H1 (cell line): ENCODE measurements at regions not wholly inside any gene's neighbourhood (a gene's known extent, or its start where the extent isn't known, plus 50 kb on each side); places are given as distances from the start of the nearest gene placed in this dataset.

ENCODE experiments used
- CTCF ChIA-PET: fragments of 300-600 bp; sonication (Branson Sonifier 250); formaldehyde crosslinking; loops from one replicate; lab custom pipeline; 2021; ENCODE audit not compliant: partially characterized antibody; lab: Charles Lee
- POLR2A ChIA-PET: fragments of 300-600 bp; sonication (Branson Sonifier 250); formaldehyde crosslinking; loops from one replicate; lab custom pipeline; 2021; ENCODE audit warnings: inconsistent platforms; ENCODE audit not compliant: partially characterized antibody; lab: Charles Lee
- DNase-seq, 2 experiments: peaks; one replicate each; pipeline versions ENCODE4 v3.0.0 to v3.0.0-alpha.2; 2010 to 2022; ENCODE audit warnings: low spot score in 2 of 2, low read depth in 1 of 2, mixed read lengths in 1 of 2
- FAIRE-seq: peaks from 2 replicates; lab custom pipeline; 2011; peaks lifted over from hg19 to GRCh38; lab: Jason Lieb, UNC
- H2AFZ ChIP-seq: 2 replicates; pipeline ENCODE4 v1.8.1; 2012; ENCODE audit warnings: low read length, inconsistent platforms
- H2AK5ac ChIP-seq: 2 replicates; pipeline ENCODE4 v1.6.1; 2013; ENCODE audit warnings: low read depth, low read length
- H2BK120ac ChIP-seq: replicated peaks from 2 replicates; pipeline ENCODE3; 2013; ENCODE audit warnings: low read depth, low read length, inconsistent platforms
- H2BK12ac ChIP-seq: 2 replicates; pipeline ENCODE4 v1.6.1; 2013; ENCODE audit warnings: low read depth, low read length
- H2BK15ac ChIP-seq: 2 replicates; pipeline ENCODE4 v1.6.1; 2013; ENCODE audit warnings: low read length
- H2BK20ac ChIP-seq: 2 replicates; pipeline ENCODE4 v1.6.1; 2013; ENCODE audit warnings: low read length
- H2BK5ac ChIP-seq: 2 replicates; pipeline ENCODE4 v1.6.1; 2013; ENCODE audit warnings: low read depth, low read length
- H3K14ac ChIP-seq: 2 replicates; pipeline ENCODE4 v1.6.1; 2013; ENCODE audit warnings: inconsistent platforms; ENCODE audit not compliant: insufficient read length
- H3K18ac ChIP-seq: 2 replicates; pipeline ENCODE4 v1.6.1; 2013; ENCODE audit warnings: low read length; ENCODE audit errors: extremely low read depth
- H3K23ac ChIP-seq: 2 replicates; pipeline ENCODE4 v1.6.1; 2013; ENCODE audit warnings: inconsistent platforms; ENCODE audit not compliant: insufficient read length
- H3K23me2 ChIP-seq: 2 replicates; pipeline ENCODE4 v1.6.1; 2013; ENCODE audit warnings: low read depth, low read length
- H3K27ac ChIP-seq: 2 replicates; pipeline ENCODE4 v1.6.1; 2011; ENCODE audit warnings: low read depth, low read length, inconsistent platforms
- H3K27me3 ChIP-seq, 4 experiments: replicated peaks in 1 of 4; 1 replicate in 1 of 4; 2 replicates in 3 of 4; pipeline versions ENCODE4 v1.6.1 to v1.8.1; 2011 to 2013; ENCODE audit warnings: low read length in 3 of 4, mild to moderate bottlenecking in 3 of 4, inconsistent platforms in 2 of 4, mixed read lengths in 2 of 4, moderate library complexity in 1 of 4; ENCODE audit not compliant: control insufficient read depth in 3 of 4, insufficient read depth in 3 of 4; ENCODE audit errors: extremely low read depth in 1 of 4
- H3K36me3 ChIP-seq, 4 experiments: 2 replicates each; pipeline versions ENCODE4 v1.6.1 to v1.8.1; 2011 to 2013; ENCODE audit warnings: mild to moderate bottlenecking in 4 of 4, low read length in 3 of 4, moderate library complexity in 2 of 4, control low read depth in 1 of 4, inconsistent platforms in 1 of 4; ENCODE audit not compliant: insufficient read depth in 4 of 4, control insufficient read depth in 2 of 4
- H3K4ac ChIP-seq: replicated peaks from 2 replicates; pipeline ENCODE3; 2013; ENCODE audit warnings: low read length, low read depth, mixed read lengths, inconsistent platforms; ENCODE audit not compliant: insufficient read length
- H3K4me1 ChIP-seq, 4 experiments: replicated peaks in 1 of 4; 1 replicate in 1 of 4; 2 replicates in 3 of 4; pipeline versions ENCODE4 v1.6.1 to v1.8.1; 2011 to 2013; ENCODE audit warnings: low read length in 3 of 4, inconsistent platforms in 2 of 4, mixed read lengths in 1 of 4; ENCODE audit not compliant: insufficient read depth in 4 of 4, control insufficient read depth in 3 of 4
- H3K4me2 ChIP-seq, 2 experiments: 2 replicates each; pipeline versions ENCODE4 v1.6.1 to v1.8.1; 2011 to 2013; ENCODE audit warnings: low read depth in 2 of 2, low read length in 2 of 2, control low read depth in 1 of 2, inconsistent platforms in 1 of 2, mild to moderate bottlenecking in 1 of 2; ENCODE audit not compliant: insufficient read depth in 1 of 2
- H3K4me3 ChIP-seq, 4 experiments: fragments of 200-600, 300-600 bp in 1 of 4; sonication (generic), shearing (Covaris generic), sonication (Bioruptor Twin) in 1 of 4; 2 replicates each; pipeline versions ENCODE4 v1.5.1 to v1.8.1; 2011 to 2016; ENCODE audit warnings: low read length in 4 of 4, low read depth in 3 of 4, control low read depth in 2 of 4, inconsistent platforms in 2 of 4, mild to moderate bottlenecking in 2 of 4, mixed read lengths in 1 of 4, moderate library complexity in 1 of 4; ENCODE audit not compliant: insufficient read depth in 2 of 4; ENCODE audit errors: extremely low read depth in 1 of 4
- H3K56ac ChIP-seq: replicated peaks from 2 replicates; pipeline ENCODE3; 2013; ENCODE audit warnings: low read depth, mild to moderate bottlenecking, mixed read lengths, low read length, inconsistent platforms; ENCODE audit not compliant: insufficient read length
- H3K79me1 ChIP-seq: 2 replicates; pipeline ENCODE4 v1.6.1; 2013; ENCODE audit warnings: low read depth, low read length, control low read depth
- H3K79me2 ChIP-seq, 2 experiments: 2 replicates each; pipeline versions ENCODE4 v1.6.1 to v1.8.1; 2012 to 2013; ENCODE audit warnings: low read length in 2 of 2, mild to moderate bottlenecking in 2 of 2, inconsistent platforms in 1 of 2; ENCODE audit not compliant: insufficient read depth in 2 of 2, control insufficient read depth in 1 of 2
- H3K9ac ChIP-seq, 4 experiments: replicated peaks in 1 of 4; 1 replicate in 1 of 4; 2 replicates in 3 of 4; pipeline versions ENCODE4 v1.6.1 to v1.8.1; 2011 to 2013; ENCODE audit warnings: low read depth in 3 of 4, low read length in 3 of 4, control low read depth in 2 of 4, mild to moderate bottlenecking in 2 of 4, moderate library complexity in 2 of 4, inconsistent platforms in 1 of 4; ENCODE audit errors: extremely low read depth in 1 of 4
- H3K9me3 ChIP-seq, 2 experiments: 2 replicates each; pipeline versions ENCODE4 v1.6.1 to v1.8.1; 2012 to 2013; ENCODE audit warnings: mild to moderate bottlenecking in 2 of 2, moderate library complexity in 2 of 2, control low read depth in 1 of 2, inconsistent platforms in 1 of 2, low read depth in 1 of 2, low read length in 1 of 2, mixed read lengths in 1 of 2; ENCODE audit not compliant: insufficient read depth in 2 of 2
- H4K20me1 ChIP-seq, 2 experiments: replicated peaks in 1 of 2; 2 replicates each; pipeline versions ENCODE3 to v1.8.1; 2011 to 2013; ENCODE audit warnings: inconsistent platforms in 2 of 2, low read length in 2 of 2, mild to moderate bottlenecking in 1 of 2; ENCODE audit not compliant: insufficient read depth in 2 of 2, control insufficient read depth in 1 of 2
- H4K5ac ChIP-seq: 2 replicates; pipeline ENCODE4 v1.6.1; 2013; ENCODE audit warnings: low read length, low read depth, mixed read lengths, inconsistent platforms; ENCODE audit not compliant: insufficient read length
- H4K8ac ChIP-seq: 2 replicates; pipeline ENCODE4 v1.8.0; 2013; ENCODE audit warnings: mild to moderate bottlenecking, moderate library complexity, low read length, inconsistent platforms; ENCODE audit not compliant: insufficient read depth; ENCODE audit errors: extremely low read depth
- H4K91ac ChIP-seq: replicated peaks from 2 replicates; pipeline ENCODE3; 2013; ENCODE audit warnings: low read length, mixed read lengths, inconsistent platforms; ENCODE audit not compliant: insufficient read length
- BACH1 ChIP-seq: IDR thresholded peaks from 2 replicates; pipeline ENCODE4 v1.6.1; 2012; ENCODE audit warnings: low read length, improper control_type of control experiment
- CHD1 ChIP-seq: IDR thresholded peaks from 2 replicates; pipeline ENCODE4 v1.6.1; 2012; ENCODE audit warnings: low read depth, low read length, improper control_type of control experiment
- EZH2 ChIP-seq: fragments of 200-600 bp; sonication (generic); IDR thresholded peaks from 2 replicates; pipeline ENCODE4 v1.7.1; 2012; ENCODE audit warnings: low read depth, mild to moderate bottlenecking, moderate library complexity, low read length, inconsistent platforms; ENCODE audit not compliant: severe bottlenecking
- KDM5A ChIP-seq: fragments of 200-600 bp; IDR thresholded peaks from 2 replicates; pipeline ENCODE4 v1.7.1; 2012; ENCODE audit warnings: mild to moderate bottlenecking, low read length, inconsistent platforms, mixed read lengths
- MAX ChIP-seq: IDR thresholded peaks from 2 replicates; pipeline ENCODE4 v1.6.1; 2012; ENCODE audit warnings: inconsistent platforms
- NRF1 ChIP-seq: IDR thresholded peaks from 2 replicates; pipeline ENCODE4 v1.6.1; 2011; ENCODE audit warnings: mild to moderate bottlenecking, low read depth, low read length, improper control_type of control experiment
- POLR2A ChIP-seq, 2 experiments: IDR thresholded peaks; 1 replicate in 1 of 2; 2 replicates in 1 of 2; pipeline ENCODE4 v1.6.1; 2011; ENCODE audit warnings: low read depth in 2 of 2, low read length in 2 of 2, mild to moderate bottlenecking in 2 of 2; ENCODE audit errors: control extremely low read depth in 1 of 2
- SIRT6 ChIP-seq: IDR thresholded peaks from one replicate; pipeline ENCODE4 v1.7.1; 2012; ENCODE audit warnings: low read length, inconsistent platforms
- SP2 ChIP-seq: IDR thresholded peaks from 2 replicates; pipeline ENCODE4 v1.6.1; 2012; ENCODE audit warnings: mild to moderate bottlenecking, low read length, inconsistent platforms
- SP4 ChIP-seq: IDR thresholded peaks from 2 replicates; pipeline ENCODE4 v1.6.1; 2012; ENCODE audit warnings: low read length, inconsistent platforms
- YY1 ChIP-seq: IDR thresholded peaks from 2 replicates; pipeline ENCODE4 v1.6.1; 2011; ENCODE audit warnings: low read depth, mild to moderate bottlenecking, low read length
- ZNF274 ChIP-seq: IDR thresholded peaks from 2 replicates; pipeline ENCODE4 v1.7.0; 2012; ENCODE audit warnings: low read length, borderline replicate concordance; ENCODE audit errors: extremely low read depth
- WGBS, 2 experiments: shearing (Covaris generic) in 1 of 2; methylation state at CpG; one replicate each; pipeline versions ENCODE4 v1.1.6 to v1.1.7; 2013 to 2015; ENCODE audit warnings: low lambda C conversion rate in 2 of 2, mixed read lengths in 2 of 2, inconsistent platforms in 1 of 2, low coverage in 1 of 2, missing lambda C conversion rate in 1 of 2; ENCODE audit not compliant: insufficient replicate concordance in 2 of 2, insufficient coverage in 1 of 2, insufficient read length in 1 of 2; ENCODE audit errors: extremely low coverage in 1 of 2, missing lambda C conversion rate in 1 of 2; 5-methylcytosine and 5-hydroxymethylcytosine counted together

- no peak overlapping the region for H3K56ac ChIP-seq
These were observed 290.1 kb downstream of the AGTPBP1 start for GRCh38 chr9:85451680-85452079.

More at GRCh38 chr9:85451680-85452079, 290.1 kb downstream of the AGTPBP1 start:
- Histone ChIP-seq H3K9ac (no peak overlapping the region), H4K20me1 (no peaks in the 10 kb centered on the region), H2AK5ac (no peak overlapping the region), H3K79me2 (no peaks in the 10 kb centered on the region), H2BK5ac (no peak overlapping the region), H3K4me3 (no peak overlapping the region), H3K79me1 (no peaks in the 10 kb centered on the region), H3K4ac (no peak overlapping the region), H3K23ac (no peak overlapping the region), H2BK120ac (no peak overlapping the region), H3K18ac (no peak overlapping the region), H2BK20ac (no peak overlapping the region), H4K5ac (no peak overlapping the region), H4K8ac (no peak overlapping the region), H2AFZ (no peak overlapping the region), H3K27me3 (no peaks in the 10 kb centered on the region), H4K91ac (no peak overlapping the region), H3K23me2 (no peaks in the 10 kb centered on the region), H3K4me2 (no peak overlapping the region), H3K4me1 (no peaks in the 10 kb centered on the region), H3K14ac (no peak overlapping the region), H2BK12ac (no peak overlapping the region), H2BK15ac (no peak overlapping the region), H3K9me3 (0 out of 4 replicates have a peak, but pooled peaks cover 2 to 5% of the 10 kb centered on the region in 2 experiments), H3K36me3 (no peaks in the 10 kb centered on the region), H3K27ac (no peak overlapping the region)
- 88% methylated on average over 3 of the region's 3 CpGs; no CpG with 5 or more reads in 1 of the 2 experiments for WGBS, 2 experiments
- CTCF ChIA-PET = interaction anchor here (1.0 to 1.6 kb wide), 2 partner anchors 10 to 28 kb away, joined by 3 to 6 read pairs; no protein-coding TSS in a partner anchor
- FAIRE-seq (no peak), DNase-seq (no peak)
- POLR2A ChIA-PET = no interaction called here
- no peak for TF ChIP-seq SP2
- TF ChIP-seq MAX = no peak
- TF ChIP-seq CHD1 = no peak
- no peak for TF ChIP-seq BACH1
- TF ChIP-seq EZH2 = no peak
- TF ChIP-seq NRF1 = no peak
- TF ChIP-seq SP4 = no peak
- TF ChIP-seq SIRT6 = no peak
- TF ChIP-seq KDM5A = no peak
- TF ChIP-seq POLR2A (IDR thresholded peaks at IDR 0.05; ENCODE audit: control extremely low read depth in 1 of 2, low read depth in 2 of 2, low read length in 2 of 2) = no peak
- TF ChIP-seq ZNF274 = no peak
- no peak for TF ChIP-seq YY1
